GM03348 (cell line): ENCODE measurements at regions not wholly inside any gene's neighbourhood (a gene's known extent, or its start where the extent isn't known, plus 50 kb on each side); places are given as distances from the start of the nearest gene placed in this dataset.
"Not testable (repeated sequence)": the region's sequence is repeated elsewhere in the genome, so short reads cannot be mapped to it uniquely, and the experiment has no call there.

Experiments used
- DNase-seq: peaks from one replicate; pipeline ENCODE4 v3.0.0; 2012; ENCODE audit warnings: low spot score

DNA sequence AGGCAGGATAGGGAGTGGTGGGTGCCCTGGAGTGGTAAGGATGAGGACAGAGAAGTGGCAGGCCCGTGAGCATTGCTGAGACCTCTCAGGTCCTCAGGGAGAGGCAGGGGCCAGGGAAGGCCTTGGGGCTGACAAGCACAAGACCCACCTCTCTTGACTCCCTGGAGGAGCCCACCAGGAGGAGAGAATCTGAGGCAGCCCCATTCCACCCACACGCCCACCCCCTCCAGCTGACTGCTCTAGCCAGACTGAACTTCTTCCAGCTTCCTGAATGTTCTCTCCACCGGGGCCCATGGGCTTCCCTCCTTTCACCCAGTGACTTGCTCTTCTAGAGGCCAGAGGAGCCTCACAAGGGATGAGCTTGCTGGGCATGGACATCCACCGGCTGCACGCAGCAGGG lies 1403.0 kb downstream of the BRD1 start:
- no peak for DNase-seq

DNA sequence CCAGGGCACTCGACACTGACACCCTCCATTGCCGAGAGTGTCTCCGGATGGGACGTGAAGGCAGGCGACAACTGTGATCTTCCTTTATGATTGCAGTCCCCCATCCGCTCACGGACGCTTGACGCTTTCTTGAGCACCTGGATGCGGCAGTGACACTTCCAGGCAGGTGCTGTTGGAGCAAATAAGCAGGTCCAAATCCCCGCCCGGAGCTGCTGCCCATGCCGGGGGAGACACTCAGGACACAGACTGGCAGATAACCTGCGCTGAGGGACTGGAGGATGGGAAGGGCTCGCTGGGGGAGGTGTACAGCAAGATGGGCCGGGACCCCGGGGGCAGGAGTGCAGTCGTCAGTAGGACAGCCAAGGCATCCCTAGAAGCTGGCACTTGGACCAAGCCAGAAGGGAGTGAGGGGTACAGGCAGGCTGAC lies 1403.5 kb downstream of the BRD1 start:
- DNase-seq, result no peak

DNA sequence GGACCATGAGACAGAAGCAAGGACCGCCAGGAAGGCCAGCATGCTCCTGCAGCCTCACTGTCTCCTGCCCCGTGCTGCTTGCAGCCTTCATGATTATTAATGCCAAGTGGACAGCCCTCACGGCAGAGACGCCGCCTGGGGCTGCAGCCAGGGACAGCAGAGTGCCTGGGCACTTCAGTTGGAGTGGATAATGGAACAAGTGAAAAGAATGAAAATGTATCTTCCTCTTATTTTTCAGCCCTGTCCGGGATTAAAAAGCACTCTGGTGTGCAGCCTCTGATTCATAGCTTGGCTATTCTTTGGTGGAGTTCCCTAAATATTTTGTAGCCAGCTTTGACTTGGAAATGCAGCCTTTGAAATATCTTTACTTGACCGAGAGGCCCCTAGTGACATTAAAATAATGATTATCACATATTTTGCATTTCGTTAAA lies 1404.2 kb downstream of the BRD1 start:
- peak; percentile 84 for DNase-seq

DNA sequence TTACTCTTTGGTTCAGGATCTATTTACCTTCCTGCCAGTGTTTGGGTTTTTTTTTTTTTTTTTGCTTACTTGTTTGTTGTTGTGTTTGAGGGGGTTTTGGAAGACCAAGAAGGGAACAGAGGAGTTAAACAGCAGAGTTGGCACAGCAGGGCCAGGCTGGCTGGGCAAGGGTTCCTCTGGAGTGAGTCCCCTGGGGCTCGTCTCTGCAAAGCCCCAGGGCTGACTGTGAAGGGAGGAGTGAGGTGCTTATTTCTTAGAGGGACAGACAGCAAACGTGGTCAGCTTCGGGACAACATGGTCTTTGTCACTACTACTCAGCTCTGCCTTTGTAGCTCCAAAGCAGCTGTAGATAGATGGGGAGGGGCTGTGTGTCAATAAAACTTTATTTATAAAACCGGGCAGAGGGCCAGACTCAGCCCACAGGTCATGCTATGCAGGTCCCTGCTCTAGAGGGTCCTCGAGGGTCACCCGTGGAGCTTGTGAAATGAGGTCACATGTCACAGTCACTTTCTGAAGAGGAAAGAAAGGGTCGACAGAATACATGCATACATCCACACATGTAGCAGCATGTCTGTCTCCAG lies 1404.7 kb downstream of the BRD1 start:
- DNase-seq, result no peak

DNA sequence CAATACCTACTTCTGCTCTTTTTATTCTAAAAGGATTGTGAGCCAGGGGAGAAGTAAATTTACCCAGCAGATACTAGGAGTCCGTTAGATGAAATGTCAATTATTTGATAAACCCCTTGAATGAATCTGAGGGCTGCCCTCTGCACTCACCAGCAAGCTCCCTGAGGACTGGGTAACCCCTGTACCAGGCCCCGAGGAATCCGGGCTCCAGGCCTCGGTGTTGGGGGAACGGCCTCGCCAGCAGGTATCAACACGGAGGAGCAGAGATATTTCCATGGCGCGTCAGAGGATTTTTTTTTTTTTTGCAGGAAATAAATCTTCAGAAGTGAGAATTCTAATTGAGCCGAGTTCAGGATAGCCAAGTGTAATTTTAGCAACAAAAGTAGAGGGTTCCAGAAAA lies 1408.8 kb downstream of the BRD1 start:
- no peak for DNase-seq

DNA sequence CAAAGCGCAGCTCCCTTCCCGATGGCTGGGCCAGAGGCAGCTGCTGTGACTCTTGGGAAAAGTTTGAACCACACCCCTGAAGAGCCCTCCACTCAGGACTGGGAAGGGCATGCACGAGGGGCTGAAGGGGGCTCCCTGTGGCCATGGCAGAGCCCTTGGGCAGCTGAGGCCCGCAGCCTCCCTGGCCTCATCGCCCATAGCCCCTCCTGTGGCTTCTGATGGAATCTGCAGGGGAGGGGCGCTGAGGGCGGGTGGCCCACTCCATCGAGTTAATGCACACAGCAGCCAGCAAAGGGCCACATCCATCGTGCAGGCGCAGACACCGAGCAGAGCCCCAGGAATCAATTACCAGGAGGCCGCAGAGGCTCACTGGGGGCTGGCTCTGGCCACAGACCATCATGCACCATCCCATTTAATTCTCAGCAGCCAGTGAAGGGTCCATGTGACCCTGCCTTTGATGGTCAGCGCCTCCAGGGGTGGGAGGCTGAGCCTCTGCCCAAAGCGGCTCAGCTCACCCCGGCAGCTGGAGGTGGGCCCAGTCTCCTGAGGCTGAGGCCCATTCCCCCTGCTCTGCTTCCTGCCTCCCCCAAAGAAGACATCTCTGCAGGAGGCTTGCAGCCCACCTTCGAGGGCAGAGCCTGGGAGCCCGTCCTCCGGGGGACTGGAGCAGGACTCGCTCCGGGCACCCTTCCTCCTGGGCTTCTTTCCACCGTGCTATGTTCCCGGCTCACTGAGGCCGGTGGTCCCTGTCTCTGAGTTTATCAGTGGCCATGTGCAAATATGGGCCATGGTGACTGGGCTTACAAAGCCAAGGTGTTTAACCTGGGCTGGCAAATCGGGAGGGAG lies 1410.2 kb downstream of the BRD1 start:
- DNase-seq, result no peak

DNA sequence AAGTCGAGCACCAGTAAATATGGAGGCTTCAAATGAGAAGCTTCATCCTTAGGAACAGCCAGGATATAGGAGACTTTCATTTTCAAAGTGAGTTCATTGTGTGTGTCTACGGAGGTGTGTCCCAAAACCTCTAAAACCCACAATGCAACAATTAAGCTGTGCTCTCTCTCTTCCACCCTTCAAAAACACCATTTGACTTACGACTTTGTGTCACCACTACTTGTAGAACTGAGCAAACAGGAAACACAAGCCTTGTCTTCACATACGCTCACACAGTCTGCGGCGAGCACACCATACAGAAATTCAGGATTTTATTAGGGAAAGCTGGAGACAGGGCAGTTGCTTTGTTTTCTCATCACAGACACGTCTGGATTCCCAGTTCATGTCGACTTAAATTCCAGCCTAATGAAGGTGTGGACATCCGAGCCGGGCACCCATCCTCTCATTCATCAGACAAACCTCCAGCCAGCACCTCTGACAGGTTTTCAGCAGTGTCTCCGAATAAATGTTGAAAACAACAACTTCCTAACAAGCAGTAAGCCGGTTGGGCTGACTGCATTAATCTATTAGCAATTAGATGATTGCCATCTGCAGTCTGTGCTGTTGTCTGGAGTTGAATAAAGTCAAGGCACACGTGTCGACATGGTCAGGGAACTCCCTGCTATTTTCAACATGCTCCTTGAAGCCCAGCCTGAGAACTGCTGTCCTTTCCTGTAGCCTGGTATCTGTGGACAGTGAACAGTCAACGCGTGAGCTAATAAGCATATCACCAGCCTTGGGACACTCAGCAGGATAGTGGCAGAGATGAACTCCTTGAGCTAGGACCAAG lies 1411.1 kb downstream of the BRD1 start:
- no peak for DNase-seq

DNA sequence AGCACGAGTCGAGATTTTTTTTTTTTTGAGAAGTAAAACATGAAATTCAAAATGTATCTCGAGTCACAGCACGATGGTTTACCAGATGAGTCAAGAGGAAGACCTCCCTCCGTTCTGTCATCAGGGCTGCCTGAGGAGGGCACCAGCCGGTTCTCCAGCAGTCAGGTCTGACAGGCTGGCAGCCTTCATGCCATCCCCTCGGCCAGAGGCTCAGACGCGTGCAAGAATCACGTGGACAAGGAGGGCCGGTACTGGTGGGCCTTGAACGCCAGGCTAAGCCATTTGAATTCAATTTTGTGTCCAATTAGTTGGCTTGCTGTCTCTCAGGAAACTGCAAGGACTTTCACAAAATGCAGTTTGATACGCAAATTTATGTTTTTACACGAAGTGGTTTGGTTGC lies 1412.2 kb downstream of the BRD1 start:
- DNase-seq, result no peak

DNA sequence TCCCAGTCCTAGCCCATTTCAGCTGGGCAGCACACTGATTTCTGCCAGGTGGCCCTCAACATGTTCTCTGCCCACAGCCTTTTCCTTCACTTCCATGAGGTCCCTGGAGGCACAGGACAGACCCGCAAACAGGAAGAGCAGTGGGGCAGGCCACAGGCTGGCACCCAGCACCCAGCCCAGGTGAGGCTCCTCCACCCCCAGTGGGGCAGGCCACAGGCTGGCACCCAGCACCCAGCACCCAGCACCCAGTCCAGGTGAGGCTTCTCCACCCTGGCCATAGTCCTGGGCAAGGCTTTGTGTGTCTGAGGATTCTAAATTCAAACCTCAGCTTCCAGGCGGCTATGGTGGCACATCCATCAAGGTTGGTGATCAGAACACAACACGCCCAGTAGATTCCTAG lies 1413.0 kb downstream of the BRD1 start:
- DNase-seq, result no peak

DNA sequence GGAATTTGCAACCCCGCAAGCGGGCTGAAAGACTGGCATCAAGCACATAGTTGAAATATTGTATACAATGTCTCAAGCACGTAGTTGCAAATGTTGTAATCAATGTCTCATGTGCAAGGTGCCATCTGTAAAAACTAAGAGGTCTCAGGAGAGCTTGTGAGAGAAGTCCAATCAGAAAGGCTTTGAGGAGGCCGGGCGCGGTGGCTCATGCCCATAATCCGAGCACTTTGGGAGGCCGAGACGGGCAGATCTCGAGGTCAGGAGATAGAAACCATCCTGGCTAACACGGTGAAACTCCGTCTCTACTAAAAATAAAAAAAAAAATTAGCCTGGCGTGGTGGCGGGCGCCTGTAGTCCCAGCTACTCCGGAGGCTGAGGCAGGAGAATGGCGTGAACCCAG lies 1414.7 kb downstream of the BRD1 start:
- DNase-seq, result not testable (repeated sequence)

DNA sequence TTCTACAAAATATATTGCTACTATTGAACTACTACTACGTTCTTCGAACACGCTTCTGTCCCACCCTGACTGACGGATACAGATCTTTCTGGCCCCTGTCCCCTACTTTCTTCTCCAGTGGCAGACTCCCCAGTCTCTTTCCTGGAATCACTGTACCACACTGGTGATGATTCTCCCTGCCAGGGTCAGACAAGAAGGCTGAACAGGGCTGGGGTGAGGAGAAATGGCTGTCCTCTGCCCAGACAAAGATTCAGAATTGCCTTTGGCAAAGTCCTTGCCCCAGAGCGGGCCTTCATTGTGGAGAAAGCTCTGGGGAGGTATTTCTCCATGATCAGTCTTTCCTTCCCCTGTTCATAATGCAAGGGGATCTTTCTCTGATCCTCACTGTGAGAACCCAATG lies 1417.1 kb downstream of the BRD1 start:
- no peak for DNase-seq

DNA sequence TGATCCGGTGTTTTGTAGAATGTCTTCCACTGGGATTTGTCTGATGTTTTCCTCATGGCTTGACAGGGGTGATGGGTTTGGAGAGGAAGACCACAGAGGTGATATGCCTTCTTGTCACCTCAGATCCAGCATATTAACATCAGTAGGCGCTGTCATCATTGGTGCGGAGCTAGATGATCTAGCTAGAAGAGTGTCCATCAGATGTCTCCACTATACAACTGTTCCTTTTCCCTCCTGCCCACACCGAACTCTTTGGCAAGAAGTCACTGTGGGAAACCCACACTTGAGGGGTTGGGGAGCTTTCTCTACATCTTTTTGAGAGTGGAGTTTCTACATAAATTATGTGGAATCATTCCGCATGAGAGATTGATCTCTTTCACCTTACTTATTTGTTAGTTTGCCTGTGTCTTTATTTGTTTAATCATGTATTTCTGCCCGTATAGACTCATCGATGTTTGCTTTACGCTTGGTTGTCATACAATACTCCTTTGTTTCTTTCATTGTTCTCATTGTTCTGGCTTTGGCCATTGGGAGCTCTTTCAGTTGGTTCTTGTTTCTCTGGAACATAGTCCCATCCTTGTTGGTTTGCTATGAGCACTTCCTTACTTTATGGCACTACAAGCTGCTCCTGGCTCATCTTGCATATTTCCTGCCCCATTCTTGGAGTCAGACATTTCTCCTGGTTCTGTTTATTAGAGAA lies 1420.3 kb downstream of the BRD1 start:
- no peak for DNase-seq

DNA sequence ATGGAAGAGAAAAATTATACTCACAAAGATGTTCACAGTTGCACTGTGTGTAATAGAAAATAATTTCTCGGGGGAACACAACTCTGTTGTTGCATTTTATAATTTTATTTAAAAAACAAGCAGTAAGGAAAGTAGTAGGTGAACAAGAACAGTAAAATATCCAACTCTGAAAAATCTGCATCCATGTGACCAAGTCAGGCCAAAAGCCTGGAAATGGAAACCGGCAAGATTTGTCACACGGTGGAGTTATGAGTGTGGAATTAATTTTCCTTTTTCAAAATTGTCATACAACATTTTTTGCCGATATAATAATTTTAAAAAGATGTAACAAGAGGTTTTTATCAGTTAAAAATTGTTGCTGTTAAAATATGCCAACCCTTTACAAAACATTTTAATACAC lies 1421.5 kb downstream of the BRD1 start:
- DNase-seq, result no peak

DNA sequence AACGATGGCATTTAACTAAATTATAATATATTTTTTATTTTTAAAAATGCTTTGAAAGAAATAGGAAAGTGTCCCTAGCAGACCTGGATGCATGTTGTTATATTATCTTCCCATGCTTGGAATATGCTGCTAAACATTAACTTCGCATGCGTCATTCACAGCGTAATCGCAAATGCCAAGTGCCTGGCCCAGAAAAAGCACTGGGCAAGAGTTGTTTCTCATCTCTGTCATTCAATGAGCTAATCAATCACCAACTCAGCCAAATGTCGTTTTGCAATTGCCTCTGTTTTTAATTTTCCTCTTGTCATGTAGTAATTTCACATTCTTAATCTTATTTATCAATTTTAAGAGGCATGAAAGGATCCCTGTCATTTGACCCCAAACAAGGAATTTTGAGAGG lies 1421.9 kb downstream of the BRD1 start:
- DNase-seq, result peak; percentile 68

DNA sequence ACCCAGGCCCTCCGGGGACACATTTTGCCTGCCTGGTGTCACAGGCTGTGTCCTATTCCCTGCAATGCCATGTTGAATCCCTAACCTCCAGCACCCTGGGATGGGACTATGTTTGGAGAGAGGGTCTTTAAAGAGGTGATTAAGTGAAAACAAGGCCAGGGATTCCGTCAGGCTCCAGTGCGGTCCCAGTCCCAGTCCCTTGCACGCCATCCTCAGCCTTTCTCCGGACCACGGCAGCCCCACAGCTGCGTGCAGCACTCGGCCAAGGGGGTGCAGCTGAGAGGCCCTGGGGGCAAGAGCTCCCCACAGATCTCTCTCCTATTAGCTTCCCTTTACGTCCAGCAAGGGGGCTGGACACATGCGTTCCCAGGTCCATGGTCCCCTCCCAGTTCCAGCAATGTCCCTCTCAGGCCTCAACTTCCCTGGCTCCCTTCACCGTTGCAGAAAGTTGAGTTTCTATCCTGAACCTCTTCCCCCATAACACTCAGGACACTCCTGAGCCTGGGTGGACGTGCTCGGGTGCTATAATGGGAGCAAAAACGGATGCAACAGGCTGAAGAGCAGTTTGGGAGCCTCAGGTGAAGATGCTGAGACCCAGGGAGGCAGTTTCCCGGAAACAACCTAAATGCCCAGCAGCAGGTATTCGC lies 1422.7 kb downstream of the BRD1 start:
- DNase-seq, result no peak

DNA sequence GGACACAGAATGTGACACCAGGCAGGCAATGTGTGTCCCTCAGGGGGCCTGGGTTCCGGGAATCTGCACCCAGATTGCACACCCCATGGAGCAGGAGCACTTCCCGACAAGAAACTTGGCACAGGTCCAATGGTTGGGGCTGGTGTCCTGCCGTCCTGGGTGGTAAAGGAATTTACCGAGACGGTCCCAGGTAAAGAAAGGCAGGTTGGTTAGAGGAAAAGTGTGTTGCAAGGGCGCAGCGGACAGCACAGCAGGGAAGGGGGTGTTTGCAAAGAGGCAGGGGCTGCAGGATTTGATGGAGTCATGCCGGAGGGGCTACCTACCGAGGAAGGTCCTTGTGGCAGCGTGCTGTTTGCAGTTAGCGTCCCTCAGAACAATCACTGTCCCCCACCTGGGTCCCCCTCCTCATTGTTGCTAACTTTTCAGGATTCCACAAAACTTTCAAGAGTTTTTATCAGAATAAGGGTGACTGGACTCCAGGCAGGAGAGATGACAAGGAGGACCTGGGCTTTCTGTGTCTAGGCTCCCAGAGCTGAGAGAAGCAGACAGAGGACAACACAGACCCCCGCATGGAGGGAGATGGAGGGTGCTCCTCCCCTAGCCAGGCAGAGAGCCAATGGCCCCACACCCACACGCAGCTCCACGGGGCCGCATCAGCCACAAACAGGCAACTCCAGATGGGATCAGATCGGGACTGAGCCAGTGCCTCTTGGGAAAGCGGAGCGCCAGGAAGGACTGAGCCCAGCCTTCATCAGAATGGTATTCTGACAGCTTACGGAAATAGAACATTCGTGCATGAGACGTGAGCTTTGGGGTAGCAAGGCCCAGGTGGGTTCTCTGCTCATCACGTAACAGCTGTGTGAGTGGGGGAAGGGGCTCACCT lies 1423.9 kb downstream of the BRD1 start:
- DNase-seq, result peak; percentile 67

DNA sequence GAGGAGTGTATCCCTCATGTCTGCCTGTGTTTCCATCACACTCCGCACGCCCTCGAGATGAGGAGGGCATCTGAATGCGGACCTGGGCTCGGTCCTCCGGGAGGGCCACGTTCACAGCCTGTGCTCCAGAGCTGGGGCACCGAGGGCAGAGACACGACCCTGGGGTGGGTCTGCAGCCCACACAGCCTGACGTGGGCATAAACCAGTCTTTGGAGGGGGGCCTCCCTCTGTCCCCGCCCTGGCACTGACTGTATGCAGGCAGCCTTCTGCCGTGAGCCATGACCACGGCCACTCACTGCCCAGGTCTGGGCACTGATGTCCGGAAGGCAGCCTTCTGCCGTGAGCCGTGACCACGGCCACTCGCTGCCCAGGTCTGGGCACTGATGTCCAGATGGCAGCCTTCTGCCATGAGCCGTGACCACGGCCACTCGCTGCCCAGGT lies 1425.1 kb downstream of the BRD1 start:
- DNase-seq, result no peak

DNA sequence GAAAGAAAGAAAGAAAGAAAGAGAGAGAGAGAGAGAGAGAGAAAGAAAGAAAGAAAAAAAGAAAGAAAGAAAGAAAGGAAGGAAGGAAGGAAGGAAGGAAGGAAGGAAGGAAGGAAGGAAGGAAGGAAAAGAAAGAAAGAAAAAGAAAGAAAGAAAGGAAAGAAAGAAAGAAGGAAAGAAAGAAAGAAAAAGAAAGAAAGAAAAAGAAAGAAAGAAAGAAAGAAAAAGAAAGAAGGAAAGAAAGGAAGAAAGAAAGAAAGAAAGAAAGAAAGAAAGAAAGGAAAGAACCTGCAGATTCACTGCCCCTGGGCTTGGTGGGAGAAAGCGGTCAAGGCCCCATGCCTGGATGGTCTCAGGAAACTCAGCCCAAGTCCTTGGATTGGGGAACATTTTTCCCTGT lies 1426.2 kb downstream of the BRD1 start:
- DNase-seq, result not testable (repeated sequence)

DNA sequence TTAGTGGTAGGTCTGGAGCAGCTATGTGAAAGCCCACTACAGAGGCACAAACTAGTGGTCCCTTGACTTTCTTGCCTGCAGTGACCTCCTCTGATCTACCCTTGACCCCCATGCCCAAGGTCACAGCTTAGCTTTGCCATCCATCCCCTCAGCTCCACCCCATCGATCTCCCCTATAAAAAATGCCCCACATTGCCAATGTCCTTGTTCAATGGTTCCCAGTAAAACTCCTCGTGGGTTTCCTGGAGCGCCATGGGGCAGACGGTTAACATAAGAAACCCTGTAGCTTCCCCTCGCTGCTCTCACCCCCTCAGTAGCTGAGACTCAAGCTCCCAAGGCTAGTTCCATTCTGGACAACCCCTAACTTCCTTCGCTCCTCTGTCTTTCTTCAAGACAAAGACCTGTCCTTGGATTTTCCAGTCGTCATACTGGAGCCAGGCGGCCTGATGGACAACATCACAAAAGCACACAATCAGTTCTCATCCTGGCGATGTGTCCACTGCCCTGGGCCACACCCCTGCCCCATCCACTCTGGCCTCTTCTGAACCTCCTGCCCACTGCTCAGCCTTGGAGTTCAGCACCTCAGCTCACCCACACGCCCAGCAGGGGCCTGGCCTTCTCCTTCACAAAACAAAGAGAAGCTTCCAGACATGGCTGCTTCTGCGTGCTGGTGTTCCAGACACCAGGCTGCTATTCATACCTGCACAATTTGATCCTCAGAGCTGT lies 1429.3 kb downstream of the BRD1 start:
- DNase-seq, result no peak
